ENCODE measurements at regions not wholly inside any gene's neighbourhood (a gene's known extent, or its start where the extent isn't known, plus 50 kb on each side); places are given as distances from the start of the nearest gene placed in this dataset.

DNA sequence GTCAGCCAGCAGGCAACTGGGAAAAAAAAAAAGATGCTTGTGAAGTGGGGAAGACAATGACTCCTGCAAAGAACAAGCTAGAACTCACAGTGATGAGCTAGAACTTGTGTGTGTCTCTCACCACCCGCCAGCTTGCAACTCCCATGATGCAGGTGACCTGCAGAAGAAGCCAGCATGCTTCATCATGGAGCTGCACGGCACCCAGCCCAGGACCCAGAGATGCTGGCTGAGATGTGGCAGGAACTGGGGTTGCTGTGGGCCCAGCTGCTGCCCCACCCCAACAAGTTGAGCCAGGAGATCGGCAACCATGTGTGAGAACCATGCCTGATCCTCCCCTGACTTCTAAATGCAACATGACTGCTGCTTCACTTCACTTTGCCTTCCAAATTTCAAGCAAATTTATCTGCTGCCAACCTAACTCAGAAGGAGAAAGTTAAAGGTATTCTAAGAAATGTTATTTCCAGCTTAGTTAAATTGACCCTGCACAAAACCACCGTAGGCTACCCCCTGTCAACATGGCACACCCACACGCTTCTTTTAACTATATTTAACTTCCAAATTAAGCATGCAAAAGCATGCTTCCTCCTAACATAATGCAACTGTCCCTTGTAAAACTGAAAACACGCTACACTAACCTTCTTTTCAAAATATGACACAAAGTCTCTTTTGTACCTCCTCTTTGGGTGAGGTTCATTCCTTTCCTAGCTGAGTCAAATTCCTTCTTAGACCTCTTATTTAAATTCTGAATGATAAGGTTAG is 166.0 kb upstream of the IGSF21 start:
- no peak overlapping the region for H3K4me2 ChIP-seq (ENCODE audit: low read length)
- no peaks in the 10 kb centered on the region for H3K4me1 ChIP-seq (ENCODE audit: insufficient read depth, low read length, severe bottlenecking)

DNA sequence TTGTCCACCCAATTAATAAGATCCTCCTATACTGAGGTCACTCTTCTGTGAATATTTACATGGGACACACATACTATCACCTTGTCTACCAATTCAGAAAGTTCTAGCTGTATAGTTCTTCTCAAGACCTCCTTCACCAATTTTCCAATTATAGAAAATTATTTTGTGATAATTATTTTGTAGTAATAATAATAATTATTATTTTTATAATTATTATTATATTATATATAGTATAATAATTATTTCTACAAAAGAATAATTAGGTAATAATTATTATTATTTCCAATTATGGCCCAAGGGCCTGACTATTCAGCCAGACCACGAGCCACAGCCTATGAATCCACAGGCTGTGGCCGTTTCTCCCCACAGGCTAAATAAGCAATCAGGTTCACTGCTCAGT is 164.1 kb upstream of the IGSF21 start:
- no peak overlapping the region for H3K4me3 ChIP-seq (ENCODE audit: low read depth, low read length, poor library complexity, severe bottlenecking)
- H4K20me1 ChIP-seq (ENCODE audit: insufficient read depth, low read length) = no peaks in the 10 kb centered on the region
- H3K9ac ChIP-seq (ENCODE audit: low read length) = no peak overlapping the region
- TF ChIP-seq, protein P1, sequence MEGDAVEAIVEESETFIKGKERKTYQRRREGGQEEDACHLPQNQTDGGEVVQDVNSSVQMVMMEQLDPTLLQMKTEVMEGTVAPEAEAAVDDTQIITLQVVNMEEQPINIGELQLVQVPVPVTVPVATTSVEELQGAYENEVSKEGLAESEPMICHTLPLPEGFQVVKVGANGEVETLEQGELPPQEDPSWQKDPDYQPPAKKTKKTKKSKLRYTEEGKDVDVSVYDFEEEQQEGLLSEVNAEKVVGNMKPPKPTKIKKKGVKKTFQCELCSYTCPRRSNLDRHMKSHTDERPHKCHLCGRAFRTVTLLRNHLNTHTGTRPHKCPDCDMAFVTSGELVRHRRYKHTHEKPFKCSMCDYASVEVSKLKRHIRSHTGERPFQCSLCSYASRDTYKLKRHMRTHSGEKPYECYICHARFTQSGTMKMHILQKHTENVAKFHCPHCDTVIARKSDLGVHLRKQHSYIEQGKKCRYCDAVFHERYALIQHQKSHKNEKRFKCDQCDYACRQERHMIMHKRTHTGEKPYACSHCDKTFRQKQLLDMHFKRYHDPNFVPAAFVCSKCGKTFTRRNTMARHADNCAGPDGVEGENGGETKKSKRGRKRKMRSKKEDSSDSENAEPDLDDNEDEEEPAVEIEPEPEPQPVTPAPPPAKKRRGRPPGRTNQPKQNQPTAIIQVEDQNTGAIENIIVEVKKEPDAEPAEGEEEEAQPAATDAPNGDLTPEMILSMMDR (IDR thresholded peaks at IDR 0.05; ENCODE audit: low read length) = no peak
- TF ChIP-seq EZH2 (IDR thresholded peaks at IDR 0.05; ENCODE audit: borderline replicate concordance, low read length) = no peak
- H3K9me2 ChIP-seq (ENCODE audit: low read depth, low read length) = no peaks in the 10 kb centered on the region
- H3K27me3 ChIP-seq (ENCODE audit: insufficient read depth, low read length) = no peaks in the 10 kb centered on the region
- no peaks in the 10 kb centered on the region for H3K36me3 ChIP-seq (ENCODE audit: insufficient read depth, low read length)
- H3K4me2 ChIP-seq (ENCODE audit: low read length) = no peak overlapping the region
- no peaks in the 10 kb centered on the region for H3K9me3 ChIP-seq (ENCODE audit: low read length)
- no peak overlapping the region for H3K27ac ChIP-seq (ENCODE audit: low read depth, low read length, poor library complexity, severe bottlenecking)
- H3F3A ChIP-seq (ENCODE audit: insufficient read depth, low read length) = no peaks in the 10 kb centered on the region
- no peaks in the 10 kb centered on the region for H3K4me1 ChIP-seq (ENCODE audit: insufficient read depth, low read length, severe bottlenecking)
- no peaks in the 10 kb centered on the region for H3K79me2 ChIP-seq (ENCODE audit: insufficient read depth, low read length)
- H2AFZ ChIP-seq (ENCODE audit: low read length) = no peak overlapping the region

More for the DNA sequence above, 166.0 kb upstream of the IGSF21 start:
- Histone ChIP-seq H3K79me2 (ENCODE audit: insufficient read depth, low read length) (no peaks in the 10 kb centered on the region), H2AFZ (ENCODE audit: low read length) (no peak overlapping the region), H3K9me3 (ENCODE audit: low read length) (no peaks in the 10 kb centered on the region), H3K27me3 (ENCODE audit: insufficient read depth, low read length) (no peaks in the 10 kb centered on the region), H3F3A (ENCODE audit: insufficient read depth, low read length) (no peaks in the 10 kb centered on the region), H3K9ac (ENCODE audit: low read length) (no peak overlapping the region), H3K9me2 (ENCODE audit: low read depth, low read length) (no peaks in the 10 kb centered on the region), H3K27ac (ENCODE audit: low read depth, low read length, poor library complexity, severe bottlenecking) (no peak overlapping the region), H3K4me3 (ENCODE audit: low read depth, low read length, poor library complexity, severe bottlenecking) (no peak overlapping the region), H4K20me1 (ENCODE audit: insufficient read depth, low read length) (no peaks in the 10 kb centered on the region), H3K36me3 (ENCODE audit: insufficient read depth, low read length) (no peaks in the 10 kb centered on the region)
- TF ChIP-seq, protein P1 (IDR thresholded peaks at IDR 0.05; ENCODE audit: low read length) = no peak
- TF ChIP-seq EZH2 (IDR thresholded peaks at IDR 0.05; ENCODE audit: borderline replicate concordance, low read length) = no peak

DNA sequence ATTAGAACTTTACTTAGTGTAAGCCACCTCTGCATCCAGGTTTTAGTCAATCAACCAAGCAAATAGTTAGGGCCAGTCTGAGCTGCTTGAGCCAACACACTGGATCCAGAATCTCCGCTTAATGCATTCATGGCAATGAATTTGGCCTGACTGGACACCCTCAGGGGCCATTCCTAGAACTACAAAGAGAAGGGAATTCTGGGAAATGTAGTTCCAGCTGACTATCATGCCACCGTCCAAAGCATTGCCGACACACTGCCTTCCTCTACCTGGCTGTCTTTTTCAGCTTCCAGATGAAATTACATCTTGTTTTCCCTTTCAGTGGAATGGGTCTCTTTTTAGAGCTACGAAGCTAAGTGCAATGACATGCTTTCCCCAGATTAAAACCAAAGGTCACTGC is 163.0 kb upstream of the IGSF21 start:
- Histone ChIP-seq H3K4me2 (ENCODE audit: low read length) (no peak overlapping the region), H3K9ac (ENCODE audit: low read length) (no peak overlapping the region), H3K27me3 (ENCODE audit: insufficient read depth, low read length) (no peaks in the 10 kb centered on the region), H3K9me2 (ENCODE audit: low read depth, low read length) (no peaks in the 10 kb centered on the region), H2AFZ (ENCODE audit: low read length) (no peak overlapping the region), H3F3A (ENCODE audit: insufficient read depth, low read length) (no peaks in the 10 kb centered on the region), H3K4me1 (ENCODE audit: insufficient read depth, low read length, severe bottlenecking) (no peaks in the 10 kb centered on the region), H3K27ac (ENCODE audit: low read depth, low read length, poor library complexity, severe bottlenecking) (no peak overlapping the region), H3K4me3 (ENCODE audit: low read depth, low read length, poor library complexity, severe bottlenecking) (no peak overlapping the region), H4K20me1 (ENCODE audit: insufficient read depth, low read length) (no peaks in the 10 kb centered on the region), H3K9me3 (ENCODE audit: low read length) (no peaks in the 10 kb centered on the region), H3K36me3 (ENCODE audit: insufficient read depth, low read length) (no peaks in the 10 kb centered on the region), H3K79me2 (ENCODE audit: insufficient read depth, low read length) (no peaks in the 10 kb centered on the region)
- TF ChIP-seq EZH2 (IDR thresholded peaks at IDR 0.05; ENCODE audit: borderline replicate concordance, low read length) = no peak
- TF ChIP-seq, protein P1 (IDR thresholded peaks at IDR 0.05; ENCODE audit: low read length) = no peak

All from OCI-LY1 (cell line).